ENCODE measurements at regions not wholly inside any gene's neighbourhood (a gene's known extent, or its start where the extent isn't known, plus 50 kb on each side); places are given as distances from the start of the nearest gene placed in this dataset.

- no peaks in the 10 kb centered on the region for H3K27me3 Mint-ChIP-seq (ENCODE audit: low read depth)
- TF ChIP-seq CTCF (conservative IDR thresholded peaks at IDR 0.05), result no peak
- H3K4me3 Mint-ChIP-seq, result no peak overlapping the region
- peaks cover 20% of the 10 kb centered on the region for H3K4me1 Mint-ChIP-seq
- H3K9me3 Mint-ChIP-seq, result peaks cover 3% of the 10 kb centered on the region
- peaks cover 5% of the 10 kb centered on the region for H3K36me3 Mint-ChIP-seq (ENCODE audit: low read depth)
- no peak overlapping the region for H3K27ac Mint-ChIP-seq (ENCODE audit: unreplicated experiment)
- DNase-seq (ENCODE audit: low read depth, low spot score), result no peak
Observed at GRCh38 chr11:121792185-121792584, 323.8 kb downstream of the BLID start.

GRCh38 chr11:121790430-121790829 is 325.6 kb downstream of the BLID start:
- Mint-ChIP-seq H3K36me3 (ENCODE audit: low read depth) (peaks cover 10% of the 10 kb centered on the region), H3K4me3 (no peak overlapping the region), H3K4me1 (peaks cover 12% of the 10 kb centered on the region), H3K27me3 (ENCODE audit: low read depth) (no peaks in the 10 kb centered on the region), H3K9me3 (peaks cover 5% of the 10 kb centered on the region), H3K27ac (ENCODE audit: unreplicated experiment) (no peak overlapping the region)
- no peak for TF ChIP-seq CTCF (conservative IDR thresholded peaks at IDR 0.05)
- DNase-seq (ENCODE audit: low read depth, low spot score), result no peak

- DNase-seq (ENCODE audit: low read depth, low spot score), result no peak
- no peak overlapping the region for H3K27ac Mint-ChIP-seq (ENCODE audit: unreplicated experiment)
- TF ChIP-seq CTCF (conservative IDR thresholded peaks at IDR 0.05), result no peak
- H3K4me1 Mint-ChIP-seq, result no peaks in the 10 kb centered on the region
- peaks cover 8% of the 10 kb centered on the region for H3K36me3 Mint-ChIP-seq (ENCODE audit: low read depth)
- peaks cover 15% of the 10 kb centered on the region for H3K9me3 Mint-ChIP-seq
- H3K4me3 Mint-ChIP-seq, result no peak overlapping the region
- H3K27me3 Mint-ChIP-seq (ENCODE audit: low read depth), result no peaks in the 10 kb centered on the region
Observed at GRCh38 chr11:121780971-121781370, 328.2 kb upstream of the SORL1-AS1 start.

- no peaks in the 10 kb centered on the region for H3K4me1 Mint-ChIP-seq
- H3K36me3 Mint-ChIP-seq (ENCODE audit: low read depth), result no peaks in the 10 kb centered on the region
- no peak overlapping the region for H3K27ac Mint-ChIP-seq (ENCODE audit: unreplicated experiment)
- H3K4me3 Mint-ChIP-seq, result no peak overlapping the region
- no peaks in the 10 kb centered on the region for H3K27me3 Mint-ChIP-seq (ENCODE audit: low read depth)
- DNase-seq (ENCODE audit: low read depth, low spot score), result no peak
- TF ChIP-seq CTCF (conservative IDR thresholded peaks at IDR 0.05), result no peak
- H3K9me3 Mint-ChIP-seq, result peaks cover 2% of the 10 kb centered on the region
Observed at GRCh38 chr11:121777056-121777455, 324.3 kb upstream of the SORL1-AS1 start.

- no peak for DNase-seq (ENCODE audit: low read depth, low spot score)
- H3K27ac Mint-ChIP-seq (ENCODE audit: unreplicated experiment), result no peak overlapping the region
- no peaks in the 10 kb centered on the region for H3K27me3 Mint-ChIP-seq (ENCODE audit: low read depth)
- TF ChIP-seq CTCF (conservative IDR thresholded peaks at IDR 0.05), result no peak
- no peak overlapping the region for H3K4me3 Mint-ChIP-seq
- no peaks in the 10 kb centered on the region for H3K36me3 Mint-ChIP-seq (ENCODE audit: low read depth)
- no peaks in the 10 kb centered on the region for H3K9me3 Mint-ChIP-seq
- H3K4me1 Mint-ChIP-seq, result no peaks in the 10 kb centered on the region
Observed at GRCh38 chr11:121775276-121775675, 322.5 kb upstream of the SORL1-AS1 start.

GRCh38 chr11:121773076-121773475 is 320.3 kb upstream of the SORL1-AS1 start:
- no peak for TF ChIP-seq CTCF (conservative IDR thresholded peaks at IDR 0.05)
- no peaks in the 10 kb centered on the region for H3K4me1 Mint-ChIP-seq
- peaks cover 8% of the 10 kb centered on the region for H3K9me3 Mint-ChIP-seq
- no peaks in the 10 kb centered on the region for H3K36me3 Mint-ChIP-seq (ENCODE audit: low read depth)
- H3K4me3 Mint-ChIP-seq, result no peak overlapping the region
- H3K27me3 Mint-ChIP-seq (ENCODE audit: low read depth), result no peaks in the 10 kb centered on the region
- no peak overlapping the region for H3K27ac Mint-ChIP-seq (ENCODE audit: unreplicated experiment)
- no peak for DNase-seq (ENCODE audit: low read depth, low spot score)
